GM12892 (cell line): ENCODE measurements at regions not wholly inside any gene's neighbourhood (a gene's known extent, or its start where the extent isn't known, plus 50 kb on each side); places are given as distances from the start of the nearest gene placed in this dataset.

Experiments
- POLR2A ChIP-seq: IDR thresholded peaks from 2 replicates; pipeline ENCODE4 v1.6.1; 2011; ENCODE audit warnings: low read depth, low read length, control low read depth
- TAF1 ChIP-seq: IDR thresholded peaks from 2 replicates; pipeline ENCODE4 v1.6.1; 2011; ENCODE audit warnings: low read depth, mild to moderate bottlenecking, control low read depth, low read length, borderline replicate concordance

- no peak for TF ChIP-seq TAF1
- no peak for TF ChIP-seq POLR2A
Observed at GRCh38 chr3:186454881-186455703, 89.1 kb downstream of the CRYGS start.
